ENCODE measurements at regions not wholly inside any gene's neighbourhood (a gene's known extent, or its start where the extent isn't known, plus 50 kb on each side); places are given as distances from the start of the nearest gene placed in this dataset.

- TF ChIP-seq, protein P1, sequence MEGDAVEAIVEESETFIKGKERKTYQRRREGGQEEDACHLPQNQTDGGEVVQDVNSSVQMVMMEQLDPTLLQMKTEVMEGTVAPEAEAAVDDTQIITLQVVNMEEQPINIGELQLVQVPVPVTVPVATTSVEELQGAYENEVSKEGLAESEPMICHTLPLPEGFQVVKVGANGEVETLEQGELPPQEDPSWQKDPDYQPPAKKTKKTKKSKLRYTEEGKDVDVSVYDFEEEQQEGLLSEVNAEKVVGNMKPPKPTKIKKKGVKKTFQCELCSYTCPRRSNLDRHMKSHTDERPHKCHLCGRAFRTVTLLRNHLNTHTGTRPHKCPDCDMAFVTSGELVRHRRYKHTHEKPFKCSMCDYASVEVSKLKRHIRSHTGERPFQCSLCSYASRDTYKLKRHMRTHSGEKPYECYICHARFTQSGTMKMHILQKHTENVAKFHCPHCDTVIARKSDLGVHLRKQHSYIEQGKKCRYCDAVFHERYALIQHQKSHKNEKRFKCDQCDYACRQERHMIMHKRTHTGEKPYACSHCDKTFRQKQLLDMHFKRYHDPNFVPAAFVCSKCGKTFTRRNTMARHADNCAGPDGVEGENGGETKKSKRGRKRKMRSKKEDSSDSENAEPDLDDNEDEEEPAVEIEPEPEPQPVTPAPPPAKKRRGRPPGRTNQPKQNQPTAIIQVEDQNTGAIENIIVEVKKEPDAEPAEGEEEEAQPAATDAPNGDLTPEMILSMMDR (IDR thresholded peaks at IDR 0.05; ENCODE audit: low read depth, low read length) = no peak
- TF ChIP-seq EZH2phosphoT487 (IDR thresholded peaks at IDR 0.05; ENCODE audit: low read depth) = no peak
Measured at GRCh38 chr6:14061643-14062042, 55.9 kb upstream of the CD83 start.

All from OCI-LY3 (cell line).